ENCODE measurements at regions not wholly inside any gene's neighbourhood (a gene's known extent, or its start where the extent isn't known, plus 50 kb on each side); places are given as distances from the start of the nearest gene placed in this dataset.

- TF ChIP-seq CTCF (IDR thresholded peaks at IDR 0.05 in 4 of 5, conservative IDR thresholded peaks at IDR 0.05 in 1 of 5) = no peak
- TF ChIP-seq POLR2A (IDR thresholded peaks at IDR 0.05) = no peak
Measured at GRCh38 chr3:82999777-83000176, 1238.3 kb upstream of the GBE1 start.
